ENCODE measurements at regions not wholly inside any gene's neighbourhood (a gene's known extent, or its start where the extent isn't known, plus 50 kb on each side); places are given as distances from the start of the nearest gene placed in this dataset.

- TF ChIP-seq CTCF (IDR thresholded peaks at IDR 0.05 in 2 of 3, conservative IDR thresholded peaks at IDR 0.05 in 1 of 3; ENCODE audit: insufficient read depth in 2 of 3, low read depth in 1 of 3, low read length in 3 of 3) (no peak), ZNF384 (IDR thresholded peaks at IDR 0.05; ENCODE audit: low read depth, low read length) (no peak), ELF4 (CRISPR knock-in tag; IDR thresholded peaks at IDR 0.05) (no peak), USF2 (CRISPR knock-in tag; IDR thresholded peaks at IDR 0.05) (no peak), TOE1 (IDR thresholded peaks at IDR 0.05; ENCODE audit: borderline replicate concordance) (no peak), TOE1 (CRISPR knock-in tag; IDR thresholded peaks at IDR 0.05; ENCODE audit: borderline replicate concordance, low read depth) (no peak), TBL1XR1 (IDR thresholded peaks at IDR 0.05; ENCODE audit: low read length in 2 of 2) (no peak)
These were observed 551.5 kb downstream of the RIT2 start for GRCh38 chr18:42563995-42564394.
